SK-N-SH (cell line): ENCODE measurements at regions not wholly inside any gene's neighbourhood (a gene's known extent, or its start where the extent isn't known, plus 50 kb on each side); places are given as distances from the start of the nearest gene placed in this dataset.

Experiments
- EP300 ChIP-seq, 2 experiments: IDR thresholded peaks; 2 replicates each; pipeline versions ENCODE4 v1.4.0 to v1.6.1; 2012; ENCODE audit warnings: borderline replicate concordance in 1 of 2, low read depth in 1 of 2, low read length in 1 of 2
- GATA2 ChIP-seq: sonication (generic); formaldehyde crosslinking; IDR thresholded peaks from 2 replicates; pipeline ENCODE4 v1.5.0; 2020; ENCODE audit warnings: mild to moderate bottlenecking, missing genetic modification reagents
- POLR2AphosphoS5 ChIP-seq: IDR thresholded peaks from 2 replicates; pipeline ENCODE4 v1.6.1; 2012; ENCODE audit warnings: low read depth, low read length
- RAD21 ChIP-seq: IDR thresholded peaks from 2 replicates; pipeline ENCODE4 v1.6.1; 2012; ENCODE audit warnings: mild to moderate bottlenecking, low read length
- RXRA ChIP-seq: IDR thresholded peaks from 2 replicates; pipeline ENCODE4 v1.4.0; 2012; ENCODE audit warnings: low read depth, mild to moderate bottlenecking, borderline replicate concordance
- TAF1 ChIP-seq: IDR thresholded peaks from 2 replicates; pipeline ENCODE4 v1.6.1; 2012; ENCODE audit warnings: low read depth, mild to moderate bottlenecking, low read length, moderate library complexity, borderline replicate concordance
- TF ChIP-seq, protein P1 (sequence below): fragments of 200-600 bp; sonication (generic); IDR thresholded peaks from 2 replicates; pipeline ENCODE4 v1.6.1; 2017; ENCODE audit warnings: antibody characterized with exemption, mild to moderate bottlenecking, moderate library complexity
- TF ChIP-seq, protein P2 (sequence below): fragments of 150-350 bp; IDR thresholded peaks from 2 replicates; pipeline ENCODE4 v1.6.1; 2017; ENCODE audit warnings: antibody characterized with exemption, low read length, low read depth, borderline replicate concordance

DNA sequence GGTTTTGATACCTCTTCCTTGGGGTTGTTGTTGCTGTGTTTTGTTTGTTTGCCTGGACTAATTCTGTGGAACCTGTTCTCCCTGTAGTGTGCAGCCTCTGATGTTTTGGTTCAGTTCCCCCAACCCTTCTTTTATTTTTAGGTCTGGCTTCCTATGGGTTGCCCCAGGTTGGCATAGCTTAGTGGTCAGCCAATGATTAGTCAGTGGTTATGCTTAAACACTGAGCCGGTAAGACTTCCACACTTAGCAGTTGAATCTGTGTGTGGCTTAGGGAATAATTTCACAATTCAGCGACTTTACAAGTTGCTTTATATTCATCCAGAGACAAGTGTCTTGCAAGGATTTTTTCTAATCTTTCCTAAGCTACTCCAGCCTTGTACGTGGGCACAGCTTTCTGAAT, 78.6 kb upstream of the CLPB start:
- TF ChIP-seq, protein P1, sequence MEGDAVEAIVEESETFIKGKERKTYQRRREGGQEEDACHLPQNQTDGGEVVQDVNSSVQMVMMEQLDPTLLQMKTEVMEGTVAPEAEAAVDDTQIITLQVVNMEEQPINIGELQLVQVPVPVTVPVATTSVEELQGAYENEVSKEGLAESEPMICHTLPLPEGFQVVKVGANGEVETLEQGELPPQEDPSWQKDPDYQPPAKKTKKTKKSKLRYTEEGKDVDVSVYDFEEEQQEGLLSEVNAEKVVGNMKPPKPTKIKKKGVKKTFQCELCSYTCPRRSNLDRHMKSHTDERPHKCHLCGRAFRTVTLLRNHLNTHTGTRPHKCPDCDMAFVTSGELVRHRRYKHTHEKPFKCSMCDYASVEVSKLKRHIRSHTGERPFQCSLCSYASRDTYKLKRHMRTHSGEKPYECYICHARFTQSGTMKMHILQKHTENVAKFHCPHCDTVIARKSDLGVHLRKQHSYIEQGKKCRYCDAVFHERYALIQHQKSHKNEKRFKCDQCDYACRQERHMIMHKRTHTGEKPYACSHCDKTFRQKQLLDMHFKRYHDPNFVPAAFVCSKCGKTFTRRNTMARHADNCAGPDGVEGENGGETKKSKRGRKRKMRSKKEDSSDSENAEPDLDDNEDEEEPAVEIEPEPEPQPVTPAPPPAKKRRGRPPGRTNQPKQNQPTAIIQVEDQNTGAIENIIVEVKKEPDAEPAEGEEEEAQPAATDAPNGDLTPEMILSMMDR, result no peak
- no peak for TF ChIP-seq POLR2AphosphoS5
- TF ChIP-seq TAF1, result no peak
- no peak for TF ChIP-seq EP300 (IDR thresholded peaks at IDR 0.05; ENCODE audit: borderline replicate concordance in 1 of 2, low read depth in 1 of 2, low read length in 1 of 2)
- no peak for TF ChIP-seq RXRA
- TF ChIP-seq RAD21, result no peak
- TF ChIP-seq GATA2 (CRISPR knock-in tag), result no peak
- TF ChIP-seq, protein P2, sequence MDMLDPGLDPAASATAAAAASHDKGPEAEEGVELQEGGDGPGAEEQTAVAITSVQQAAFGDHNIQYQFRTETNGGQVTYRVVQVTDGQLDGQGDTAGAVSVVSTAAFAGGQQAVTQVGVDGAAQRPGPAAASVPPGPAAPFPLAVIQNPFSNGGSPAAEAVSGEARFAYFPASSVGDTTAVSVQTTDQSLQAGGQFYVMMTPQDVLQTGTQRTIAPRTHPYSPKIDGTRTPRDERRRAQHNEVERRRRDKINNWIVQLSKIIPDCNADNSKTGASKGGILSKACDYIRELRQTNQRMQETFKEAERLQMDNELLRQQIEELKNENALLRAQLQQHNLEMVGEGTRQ, result no peak
